ENCODE measurements at regions not wholly inside any gene's neighbourhood (a gene's known extent, or its start where the extent isn't known, plus 50 kb on each side); places are given as distances from the start of the nearest gene placed in this dataset.
"Not testable (repeated sequence)": the region's sequence is repeated elsewhere in the genome, so short reads cannot be mapped to it uniquely, and the experiment has no call there.

- DNase-seq = no peak
Observed at GRCh38 chr2:212770240-212770639, 231.6 kb upstream of the ERBB4 start.

- no peak for DNase-seq
Observed at GRCh38 chr2:212766921-212767320, 228.3 kb upstream of the ERBB4 start.

- no peak for DNase-seq
Observed at GRCh38 chr2:212752730-212753351, 214.2 kb upstream of the ERBB4 start.

GRCh38 chr2:212745359-212745758 lies 206.8 kb upstream of the ERBB4 start:
- DNase-seq = no peak

GRCh38 chr2:212737392-212738172 lies 199.0 kb upstream of the ERBB4 start:
- DNase-seq = no peak

- DNase-seq = no peak
Observed at GRCh38 chr2:212736385-212736726, 197.8 kb upstream of the ERBB4 start.

- peak in 1 of 5 experiments; percentile 87 for DNase-seq
Observed at GRCh38 chr2:212733273-212733672, 194.7 kb upstream of the ERBB4 start.

- peak in 1 of 5 experiments; percentile 25 for DNase-seq
Observed at GRCh38 chr2:212732860-212733259, 194.3 kb upstream of the ERBB4 start.

GRCh38 chr2:212730994-212731393 lies 192.4 kb upstream of the ERBB4 start:
- peak in 1 of 5 experiments; percentile 90 for DNase-seq

- peak in 1 of 5 experiments; percentile 32 for DNase-seq
Observed at GRCh38 chr2:212728717-212729116, 190.1 kb upstream of the ERBB4 start.

GRCh38 chr2:212727751-212728150 lies 189.1 kb upstream of the ERBB4 start:
- DNase-seq = peak in 1 of 5 experiments; percentile 93

- DNase-seq = no peak
Observed at GRCh38 chr2:212726403-212726802, 187.8 kb upstream of the ERBB4 start.

GRCh38 chr2:212725180-212725579 lies 186.6 kb upstream of the ERBB4 start:
- no peak for DNase-seq

GRCh38 chr2:212723226-212723625 lies 184.6 kb upstream of the ERBB4 start:
- DNase-seq = no peak

GRCh38 chr2:212722046-212722445 lies 183.4 kb upstream of the ERBB4 start:
- no peak for DNase-seq

- DNase-seq = no peak
Observed at GRCh38 chr2:212721026-212721451, 182.4 kb upstream of the ERBB4 start.

- not testable (repeated sequence) for DNase-seq
Observed at GRCh38 chr2:212715411-212715810, 176.8 kb upstream of the ERBB4 start.

- DNase-seq = no peak
Observed at GRCh38 chr2:212713681-212714080, 175.1 kb upstream of the ERBB4 start.

GRCh38 chr2:212712991-212713390 lies 174.4 kb upstream of the ERBB4 start:
- no peak for DNase-seq

GRCh38 chr2:212712466-212712865 lies 173.9 kb upstream of the ERBB4 start:
- DNase-seq = no peak

- DNase-seq = no peak
Observed at GRCh38 chr2:212711856-212712255, 173.3 kb upstream of the ERBB4 start.

GRCh38 chr2:212709280-212709679 lies 170.7 kb upstream of the ERBB4 start:
- DNase-seq = no peak

GRCh38 chr2:212708355-212708754 lies 169.8 kb upstream of the ERBB4 start:
- DNase-seq = no peak

- no peak for DNase-seq
Observed at GRCh38 chr2:212695426-212695825, 156.8 kb upstream of the ERBB4 start.

Data from T-helper 2 cell (primary cell).